Activated B cell treated with CpG ODN at 0.5 μM for 24 hours (primary cell): ENCODE measurements at regions not wholly inside any gene's neighbourhood (a gene's known extent, or its start where the extent isn't known, plus 50 kb on each side); places are given as distances from the start of the nearest gene placed in this dataset.

Source experiments
- ATAC-seq: fragments of 200-7000 bp; cut with Tn5 transposase; one replicate; pipeline ENCODE4 v1.10.0; 2021; ENCODE audit warnings: low read depth, mild to moderate bottlenecking, moderate library complexity
- CTCF ChIA-PET: fragments of 350-600 bp; sonication (Branson Sonifier 250); formaldehyde crosslinking; loops from one replicate; lab custom pipeline; 2021; ENCODE audit warnings: antibody characterized with exemption; lab: Charles Lee
- POLR2A ChIA-PET: fragments of 350-600 bp; sonication (Branson Sonifier 250); formaldehyde crosslinking; loops from one replicate; lab custom pipeline; 2021; ENCODE audit warnings: antibody characterized with exemption; lab: Charles Lee
- DNase-seq: peaks from one replicate; pipeline ENCODE4 v3.0.0; 2022
- H3K27ac Mint-ChIP-seq: one replicate; pipeline ENCODE4 v1.8.0; 2020; ENCODE audit warnings: mixed read lengths
- H3K27me3 Mint-ChIP-seq: one replicate; pipeline ENCODE4 v1.8.0; 2021; ENCODE audit warnings: mixed read lengths
- H3K36me3 Mint-ChIP-seq: one replicate; pipeline ENCODE4 v1.8.0; 2021; ENCODE audit warnings: low read depth, mixed read lengths
- H3K4me1 Mint-ChIP-seq: one replicate; pipeline ENCODE4 v1.8.0; 2021; ENCODE audit warnings: mixed read lengths
- H3K4me3 Mint-ChIP-seq: one replicate; pipeline ENCODE4 v1.8.0; 2020; ENCODE audit warnings: mild to moderate bottlenecking, mixed read lengths
- H3K9me3 Mint-ChIP-seq: one replicate; pipeline ENCODE4 v1.8.0; 2020; ENCODE audit warnings: mixed read lengths
- CTCF ChIP-seq: fragments of 200-600 bp; IDR thresholded peaks from one replicate; pipeline ENCODE4 v1.8.0; 2022; ENCODE audit warnings: antibody characterized with exemption, mild to moderate bottlenecking
- intact Hi-C: fragments of 100-400 bp; cut with micrococcal nuclease; formaldehyde crosslinking; loops from one replicate; pipeline ENCODE4 v1.15.1; 2024

GRCh38 chr2:107412981-107413380 lies 413.7 kb upstream of the RGPD4 start:
- Mint-ChIP-seq H3K27ac (no peak overlapping the region), H3K4me3 (no peak overlapping the region), H3K9me3 (no peaks in the 10 kb centered on the region), H3K36me3 (no peaks in the 10 kb centered on the region), H3K4me1 (no peaks in the 10 kb centered on the region), H3K27me3 (no peaks in the 10 kb centered on the region)
- ATAC-seq (no peak), DNase-seq (no peak)
- ChIA-PET CTCF (no interaction called here), POLR2A (no interaction called here)
- TF ChIP-seq CTCF: no peak
- intact Hi-C loops: no loop called here

- intact Hi-C loops: no loop called here
- no peak for TF ChIP-seq CTCF
- H3K27ac Mint-ChIP-seq: no peak overlapping the region
Measured at GRCh38 chr2:107414376-107414775, 412.3 kb upstream of the RGPD4 start.

GRCh38 chr2:107418708-107419107 lies 408.0 kb upstream of the RGPD4 start:
- H3K4me3 Mint-ChIP-seq: no peak overlapping the region

More at GRCh38 chr2:107414376-107414775, 412.3 kb upstream of the RGPD4 start:
- DNase-seq: no peak
- CTCF ChIA-PET: no interaction called here
- H3K4me3 Mint-ChIP-seq: no peak overlapping the region
- H3K9me3 Mint-ChIP-seq: no peaks in the 10 kb centered on the region
- no peaks in the 10 kb centered on the region for H3K27me3 Mint-ChIP-seq
- no peaks in the 10 kb centered on the region for H3K4me1 Mint-ChIP-seq
- ATAC-seq: no peak
- no peaks in the 10 kb centered on the region for H3K36me3 Mint-ChIP-seq
- POLR2A ChIA-PET: no interaction called here

GRCh38 chr2:107419191-107419590 lies 407.5 kb upstream of the RGPD4 start:
- H3K27me3 Mint-ChIP-seq: no peaks in the 10 kb centered on the region
- H3K4me3 Mint-ChIP-seq: no peak overlapping the region
- no peaks in the 10 kb centered on the region for H3K9me3 Mint-ChIP-seq
- ChIA-PET POLR2A (no interaction called here), CTCF (no interaction called here)
- no peak overlapping the region for H3K27ac Mint-ChIP-seq
- no peaks in the 10 kb centered on the region for H3K4me1 Mint-ChIP-seq
- intact Hi-C loops: no loop called here
- H3K36me3 Mint-ChIP-seq: no peaks in the 10 kb centered on the region
- DNase-seq (no peak), ATAC-seq (no peak)
- no peak for TF ChIP-seq CTCF

More at GRCh38 chr2:107418708-107419107, 408.0 kb upstream of the RGPD4 start:
- Mint-ChIP-seq H3K27ac (no peak overlapping the region), H3K27me3 (no peaks in the 10 kb centered on the region), H3K4me1 (no peaks in the 10 kb centered on the region), H3K9me3 (no peaks in the 10 kb centered on the region), H3K36me3 (no peaks in the 10 kb centered on the region)
- ChIA-PET CTCF (no interaction called here), POLR2A (no interaction called here)
- no peak for DNase-seq
- intact Hi-C loops: no loop called here
- TF ChIP-seq CTCF: no peak
- no peak for ATAC-seq

- intact Hi-C loops: no loop called here
- Mint-ChIP-seq H3K36me3 (no peaks in the 10 kb centered on the region), H3K9me3 (peaks cover 5% of the 10 kb centered on the region), H3K27ac (no peak overlapping the region), H3K4me3 (no peak overlapping the region), H3K4me1 (no peaks in the 10 kb centered on the region), H3K27me3 (no peaks in the 10 kb centered on the region)
- CTCF ChIA-PET: no interaction called here
- POLR2A ChIA-PET: no interaction called here
- DNase-seq (no peak), ATAC-seq (no peak)
- TF ChIP-seq CTCF: no peak
Measured at GRCh38 chr2:107428781-107429180, 397.9 kb upstream of the RGPD4 start.
